DMS79 (cell line): ENCODE measurements at regions not wholly inside any gene's neighbourhood (a gene's known extent, or its start where the extent isn't known, plus 50 kb on each side); places are given as distances from the start of the nearest gene placed in this dataset.
"Not testable (repeated sequence)": the region's sequence is repeated elsewhere in the genome, so short reads cannot be mapped to it uniquely, and the experiment has no call there.

Experiments used
- DNase-seq: peaks from one replicate; lab custom pipeline; 2025; lab: John Stamatoyannopoulos, UW

DNA sequence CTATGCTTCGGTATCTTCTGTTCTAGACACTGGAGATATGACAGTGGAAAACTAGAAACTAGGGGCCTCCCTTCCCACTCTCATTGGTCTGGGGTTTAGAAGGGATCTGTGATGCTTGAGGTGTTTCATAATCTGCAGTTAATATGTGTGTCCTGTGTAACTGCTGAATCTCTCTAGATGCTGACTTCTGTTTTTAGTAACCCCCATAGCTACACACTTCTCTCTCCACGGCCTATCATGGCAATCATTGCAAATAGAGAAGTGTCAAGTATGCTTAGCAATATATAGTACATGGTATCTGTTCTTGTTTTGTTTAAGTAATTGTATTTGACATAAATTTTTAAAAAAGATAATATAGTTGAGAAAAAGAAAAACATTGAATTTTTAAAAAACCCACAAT is 394.6 kb upstream of the MMS22L start:
- DNase-seq = no peak

DNA sequence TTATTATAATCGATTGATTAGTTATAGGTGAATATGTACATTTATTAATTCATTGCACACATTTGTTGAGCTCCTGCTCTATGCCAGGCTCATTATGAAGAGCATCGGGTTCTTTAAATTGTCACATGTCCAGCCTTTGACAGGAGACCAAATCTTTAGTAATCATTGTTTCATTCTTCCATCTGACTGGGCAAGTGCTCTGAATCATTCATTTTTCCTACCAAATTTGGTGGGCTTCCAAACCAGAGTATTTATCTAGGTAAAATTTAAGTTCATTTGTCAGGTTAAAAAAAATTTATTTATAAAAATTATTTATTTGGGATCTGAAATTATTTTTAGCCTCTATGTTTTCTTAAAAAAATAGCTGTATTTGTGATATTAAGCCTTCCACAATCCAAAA is 404.9 kb upstream of the MMS22L start:
- no peak for DNase-seq

DNA sequence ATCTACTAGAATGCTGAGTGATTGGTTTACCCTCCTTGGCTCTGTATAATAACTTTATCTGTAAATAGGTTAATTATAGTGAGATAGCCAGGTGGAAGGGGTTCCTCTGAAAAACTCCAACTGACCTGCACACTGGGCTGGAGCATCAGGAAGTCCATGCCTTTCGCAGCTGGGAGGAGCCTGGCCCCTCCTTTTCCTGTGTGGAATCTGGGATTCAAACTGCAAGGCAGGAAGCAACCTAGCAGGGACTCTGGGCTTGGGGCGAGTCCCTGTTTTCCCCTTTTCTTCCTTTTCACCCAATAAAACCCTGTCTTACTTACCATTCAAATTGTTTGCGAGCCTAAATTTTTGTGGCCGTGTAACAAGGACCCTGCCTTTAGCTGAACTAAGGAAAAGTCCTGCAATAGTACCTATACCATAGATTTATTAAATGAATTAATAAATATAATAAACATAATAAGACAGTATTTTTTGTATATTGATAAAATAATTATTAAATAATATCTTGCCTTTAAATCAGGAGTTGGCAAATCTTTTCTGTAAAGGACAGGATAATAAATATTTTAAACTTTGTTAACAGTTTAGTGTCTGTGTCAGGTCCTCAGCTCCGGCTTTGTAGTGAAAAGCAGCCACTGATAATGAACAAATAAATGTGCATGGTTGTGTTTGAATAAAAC is 406.2 kb upstream of the MMS22L start:
- no peak for DNase-seq

DNA sequence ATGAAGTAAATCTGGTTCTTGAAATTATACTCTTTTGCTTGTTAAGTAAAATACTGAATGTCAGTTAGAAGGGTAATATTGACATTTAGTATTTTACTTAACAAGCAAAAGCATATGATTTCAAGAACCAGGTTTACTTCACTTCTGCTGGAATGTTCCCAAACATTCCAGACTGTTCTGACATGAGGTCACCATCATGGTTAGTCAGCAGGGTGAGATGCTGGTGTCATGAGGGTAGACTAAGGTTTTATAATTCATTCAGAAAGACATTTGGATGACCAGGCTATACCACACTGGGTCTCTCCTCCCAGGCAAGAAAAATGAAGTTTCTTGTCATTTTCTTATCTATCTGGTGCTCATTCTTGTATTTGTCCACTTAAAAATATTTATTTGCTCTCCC is 414.4 kb upstream of the MMS22L start:
- DNase-seq = no peak

DNA sequence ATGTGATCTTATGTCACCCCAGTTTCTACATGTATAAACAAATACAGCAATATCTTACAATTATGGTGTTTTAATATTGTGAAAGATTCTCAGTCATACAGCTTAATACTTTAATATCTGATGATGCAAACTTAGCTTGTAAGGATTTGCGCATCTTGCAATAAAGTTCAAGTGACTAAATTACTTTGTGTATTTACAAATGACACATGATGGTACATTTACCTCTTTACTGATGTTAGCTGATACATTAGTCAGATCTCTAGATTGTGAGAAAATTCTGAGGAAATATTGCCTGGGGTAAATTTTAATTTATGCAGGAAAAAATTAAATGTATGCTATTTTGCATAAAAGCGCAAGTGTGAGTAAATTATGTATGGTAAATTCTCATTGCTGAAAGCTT is 418.8 kb upstream of the MMS22L start:
- DNase-seq = no peak

DNA sequence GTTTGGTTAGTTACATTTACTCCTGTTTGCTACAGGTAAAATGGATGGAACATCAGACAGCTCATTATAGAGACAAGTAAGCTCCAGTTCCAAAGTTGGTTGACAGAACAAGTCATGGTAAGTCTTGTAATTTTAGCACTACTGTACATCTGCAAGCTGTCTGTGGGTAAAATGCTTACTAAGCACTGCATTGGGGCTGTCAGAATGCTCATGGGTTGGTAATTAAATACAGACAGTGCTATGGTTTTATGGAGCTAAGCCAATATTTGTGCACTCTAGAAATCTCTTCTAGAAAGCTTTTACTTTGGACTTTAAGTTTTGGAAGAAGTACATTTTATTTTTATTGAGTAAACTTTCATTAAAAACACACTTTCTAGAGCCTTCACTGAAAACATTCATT is 419.2 kb upstream of the MMS22L start:
- DNase-seq = no peak

GRCh38 chr6:97703661-97704060 is 420.6 kb upstream of the MMS22L start:
- no peak for DNase-seq

- DNase-seq = no peak
These were observed 422.6 kb upstream of the MMS22L start for GRCh38 chr6:97705568-97705967.

GRCh38 chr6:97712751-97713150 is 429.7 kb upstream of the MMS22L start:
- no peak for DNase-seq

DNA sequence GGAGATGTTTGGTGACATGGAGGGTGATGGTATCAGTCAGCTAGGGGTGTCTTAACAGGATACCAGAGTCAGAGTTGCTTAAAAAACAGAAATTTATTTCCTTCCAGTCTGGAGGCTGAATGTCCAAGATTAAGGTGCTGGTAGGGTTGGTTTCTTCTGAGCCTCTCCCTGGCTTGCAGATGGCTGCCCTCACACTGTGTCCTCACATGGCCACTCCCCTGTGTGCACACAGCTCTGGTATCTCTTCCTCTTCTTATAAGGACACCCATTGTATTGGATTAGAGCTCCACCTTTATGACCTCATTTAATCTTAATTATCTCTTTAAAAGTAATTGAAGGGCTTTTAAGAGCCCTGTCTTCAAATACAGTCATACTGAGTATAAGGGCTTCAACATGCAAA is 431.8 kb upstream of the MMS22L start:
- DNase-seq = no peak

DNA sequence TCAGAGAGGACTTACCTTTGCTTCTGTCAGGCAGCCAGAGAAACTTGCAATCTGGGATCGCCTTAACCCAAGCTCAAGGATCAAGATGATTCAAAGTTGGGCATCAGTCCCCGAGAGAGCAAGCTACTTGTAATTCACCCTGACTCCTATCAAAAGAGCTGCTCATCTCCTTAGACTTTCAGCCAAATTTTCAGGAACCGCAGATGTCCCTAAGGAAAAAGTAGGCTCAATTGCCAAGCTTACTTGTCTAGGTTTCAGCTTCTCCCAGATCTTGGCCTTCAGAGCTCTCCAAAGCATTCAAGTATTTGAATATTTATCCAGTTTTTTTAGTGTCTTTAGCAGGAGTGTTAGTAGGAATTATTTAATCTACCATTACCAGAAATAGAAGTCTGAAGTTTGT is 434.1 kb upstream of the MMS22L start:
- no peak for DNase-seq

- no peak for DNase-seq
These were observed 443.4 kb upstream of the MMS22L start for GRCh38 chr6:97726378-97726777.

DNA sequence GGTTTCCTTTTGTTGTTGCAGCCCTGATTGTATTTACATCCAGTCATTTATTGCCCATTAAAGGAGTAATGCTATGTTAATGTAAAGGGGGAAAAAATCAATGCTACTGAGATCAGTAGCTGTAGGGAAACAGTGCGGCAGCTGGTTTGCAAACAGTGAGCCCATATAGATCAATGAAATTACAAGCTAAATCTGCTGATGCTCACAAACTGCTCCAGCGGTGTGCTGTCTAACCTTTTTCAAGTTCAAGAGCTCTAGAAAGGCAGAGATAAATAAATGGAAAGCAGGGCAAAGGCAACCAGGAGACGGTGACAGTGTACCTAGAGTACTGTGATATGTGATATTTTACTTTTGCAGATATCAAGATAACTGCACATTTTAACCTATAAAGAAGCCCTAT is 449.0 kb upstream of the MMS22L start:
- DNase-seq = no peak

DNA sequence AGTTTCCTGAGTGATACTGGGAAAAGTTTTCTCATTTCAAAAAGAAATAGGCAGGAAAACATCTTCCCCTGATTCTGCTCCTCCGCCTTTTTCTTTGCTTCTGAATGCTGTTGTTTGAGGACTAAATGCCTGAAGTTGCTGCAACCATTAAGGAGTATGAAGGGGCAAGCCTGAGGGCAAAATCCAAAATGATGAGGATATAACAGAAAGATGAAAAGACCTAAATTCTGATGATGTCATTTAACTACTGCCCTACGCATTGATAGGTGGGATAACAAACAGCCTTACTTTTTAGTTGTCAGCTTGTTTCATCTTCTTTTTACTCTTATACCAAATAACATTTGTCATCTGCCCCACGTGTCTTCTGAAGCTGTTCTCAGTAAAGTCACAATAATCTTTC is 474.6 kb upstream of the MMS22L start:
- no peak for DNase-seq

- DNase-seq = no peak
These were observed 482.4 kb upstream of the MMS22L start for GRCh38 chr6:97765461-97765860.

GRCh38 chr6:97771372-97771771 is 488.4 kb upstream of the MMS22L start:
- DNase-seq = no peak

GRCh38 chr6:97775012-97775411 is 492.0 kb upstream of the MMS22L start:
- no peak for DNase-seq

DNA sequence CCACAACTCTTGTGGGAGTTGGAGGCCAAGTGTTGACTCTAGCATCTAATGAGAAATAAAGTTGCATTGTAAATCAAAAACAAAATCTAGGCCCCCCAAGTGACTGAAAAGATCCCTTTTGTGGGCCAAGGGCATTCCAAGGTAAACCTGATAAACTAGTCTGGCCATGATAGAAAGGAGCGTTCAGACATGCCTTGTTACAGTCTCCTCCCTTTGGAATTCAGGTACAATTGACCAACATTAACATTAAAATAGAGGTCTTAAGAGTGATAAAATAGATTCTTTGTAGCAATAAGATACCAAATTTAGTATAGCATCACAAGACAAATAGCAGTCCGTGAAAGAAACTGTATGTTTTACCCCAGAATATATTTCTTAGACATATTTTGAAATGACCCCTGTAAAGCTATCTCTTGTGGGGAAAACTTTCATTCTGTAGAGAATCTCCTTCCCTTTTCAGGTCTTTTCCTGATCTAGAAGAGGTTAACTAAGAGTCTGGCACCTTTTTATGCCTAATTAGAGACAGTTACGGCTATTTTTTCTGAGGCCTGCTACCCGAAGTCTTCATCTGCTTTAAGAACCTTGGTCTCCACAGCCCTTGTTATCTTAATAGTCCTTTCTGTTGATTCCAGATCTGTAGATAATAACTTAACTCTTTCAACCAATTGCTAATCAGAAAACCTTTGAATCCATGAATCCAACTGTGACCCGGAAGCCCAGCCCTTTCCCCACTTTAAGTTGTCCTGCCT is 495.4 kb upstream of the MMS22L start:
- no peak for DNase-seq

DNA sequence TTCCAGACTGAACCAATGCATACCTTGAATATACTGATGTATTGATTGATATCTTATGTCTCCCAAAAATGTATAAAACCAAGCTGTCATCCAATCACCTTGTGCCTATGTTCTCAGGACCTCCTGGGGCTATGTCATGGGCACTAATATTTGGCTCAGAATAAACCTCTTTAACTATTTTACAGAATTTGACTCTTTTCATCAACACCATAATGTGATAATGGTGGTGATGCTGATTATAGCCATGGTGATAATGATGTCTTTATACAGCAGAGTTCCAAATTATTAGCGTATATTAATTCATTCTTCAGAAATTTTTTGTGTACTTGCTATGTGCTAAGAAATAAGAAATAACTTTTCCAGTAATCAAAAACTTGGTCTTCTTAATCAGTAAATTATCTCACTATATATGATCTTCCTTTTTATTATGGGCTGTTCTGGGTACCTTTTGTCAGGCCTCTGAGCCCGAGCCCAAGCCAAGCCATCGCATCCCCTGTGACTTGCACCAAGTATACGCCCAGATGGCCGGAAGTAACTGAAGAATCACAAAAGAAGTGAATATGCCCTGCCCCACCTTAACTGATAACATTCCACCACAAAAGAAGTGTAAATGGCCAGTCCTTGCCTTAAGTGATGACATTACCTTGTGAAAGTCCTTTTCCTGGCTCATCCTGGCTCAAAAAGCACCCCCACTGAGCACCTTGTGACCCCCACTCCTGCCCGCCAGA is 496.2 kb upstream of the MMS22L start:
- DNase-seq = not testable (repeated sequence)

DNA sequence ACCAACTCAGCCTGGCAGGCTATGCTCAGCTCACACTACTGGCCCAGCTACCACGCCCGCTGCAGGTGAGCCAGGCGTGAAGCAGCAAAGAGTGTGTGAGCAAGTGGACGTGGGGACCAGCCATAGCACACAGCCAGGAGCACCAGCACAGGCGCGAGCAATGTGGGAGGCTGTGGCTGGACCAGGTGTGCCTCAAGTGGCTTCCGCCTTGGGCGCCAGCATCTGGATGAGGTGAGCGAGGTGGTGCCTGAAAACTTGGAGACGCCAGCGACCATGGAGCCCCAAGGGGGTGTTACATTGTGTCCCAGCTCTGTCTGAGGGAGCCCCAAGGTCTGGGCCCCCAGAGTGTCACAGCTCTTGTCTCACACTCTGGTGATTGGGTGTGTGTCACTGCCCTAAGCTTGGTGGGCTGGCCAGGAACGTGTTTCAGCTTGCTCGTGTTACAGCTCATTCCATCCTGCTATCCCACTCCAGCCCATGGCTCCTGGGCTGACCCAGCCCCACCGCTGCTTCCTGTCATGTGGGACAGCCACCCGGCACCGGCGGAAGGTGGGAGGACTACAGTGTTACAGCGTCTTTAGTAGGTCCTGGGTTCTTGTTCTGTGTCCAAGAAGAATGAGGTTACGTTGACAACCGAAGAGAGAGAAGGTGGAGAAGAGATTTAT is 508.0 kb upstream of the MMS22L start:
- DNase-seq = no peak

DNA sequence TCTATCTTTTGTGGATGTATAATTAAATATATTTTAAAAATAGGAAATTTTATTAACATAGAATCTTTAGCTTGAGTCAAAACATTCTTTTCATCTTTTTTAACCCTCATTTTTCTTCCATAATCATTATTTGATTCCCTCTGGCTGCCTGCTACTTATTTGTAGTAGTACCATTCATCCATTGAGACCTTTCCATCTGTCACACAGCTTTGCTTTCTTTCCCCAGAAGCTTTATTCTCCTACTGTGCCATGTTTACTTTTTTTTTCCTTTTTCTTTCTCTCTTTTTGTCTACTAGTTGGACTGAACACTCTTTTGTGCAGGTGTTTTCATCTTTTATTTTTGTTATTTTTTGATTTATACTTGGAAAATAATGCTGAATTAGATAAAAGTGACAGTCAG is 522.6 kb upstream of the MMS22L start:
- no peak for DNase-seq

- no peak for DNase-seq
These were observed 529.9 kb upstream of the MMS22L start for GRCh38 chr6:97812940-97813339.
